ENCODE measurements at regions not wholly inside any gene's neighbourhood (a gene's known extent, or its start where the extent isn't known, plus 50 kb on each side); places are given as distances from the start of the nearest gene placed in this dataset.

GRCh38 chr10:28811639-28812349, 134.5 kb downstream of the BAMBI start (continued):
- TF ChIP-seq FOXO4 (CRISPR knock-in tag; IDR thresholded peaks at IDR 0.05) = peak; percentile 90
- peak; percentile 92 for TF ChIP-seq BACH1 (tag; IDR thresholded peaks at IDR 0.05)
- TF ChIP-seq ZNF347 (CRISPR knock-in tag; IDR thresholded peaks at IDR 0.05; ENCODE audit: low read depth) = peak; percentile 73
- peak in 1 of 2 experiments; percentile 78; a peak in 2 of 4 replicates for TF ChIP-seq MAZ (CRISPR knock-in tag; conservative IDR thresholded peaks at IDR 0.05 in 1 of 2, IDR thresholded peaks at IDR 0.05 in 1 of 2)
- peak; percentile 92 for TF ChIP-seq TSHZ1 (CRISPR knock-in tag; IDR thresholded peaks at IDR 0.05)
- TF ChIP-seq ELF1 (tag; IDR thresholded peaks at IDR 0.05) = peak; percentile 42; the same call in 1 of the 2 replicates
- TF ChIP-seq KHSRP (IDR thresholded peaks at IDR 0.05) = no peak
- peak; percentile 69; the same call in 1 of the 2 replicates for TF ChIP-seq ZNF445 (CRISPR knock-in tag; IDR thresholded peaks at IDR 0.05; ENCODE audit: low read depth)
- no peak for TF ChIP-seq ZNF133 (CRISPR knock-in tag; IDR thresholded peaks at IDR 0.05)
- no peak for TF ChIP-seq SFPQ (IDR thresholded peaks at IDR 0.05; ENCODE audit: low read depth, low read length)
- TF ChIP-seq ZNF41 (CRISPR knock-in tag; conservative IDR thresholded peaks at IDR 0.05) = peak; percentile 87; the same call in 1 of the 2 replicates
- peak; percentile 39; the same call in 1 of the 2 replicates for TF ChIP-seq VEZF1 (CRISPR knock-in tag; IDR thresholded peaks at IDR 0.05)
